OCI-LY1 (cell line): ENCODE measurements at regions not wholly inside any gene's neighbourhood (a gene's known extent, or its start where the extent isn't known, plus 50 kb on each side); places are given as distances from the start of the nearest gene placed in this dataset.

Experiments
- H2AFZ ChIP-seq: fragments of 200-600 bp; sonication (generic), shearing (Covaris generic); 2 replicates; pipeline ENCODE4 v1.6.0; 2014; ENCODE audit warnings: antibody characterized with exemption, mild to moderate bottlenecking, low read length
- H3F3A ChIP-seq: fragments of 200-600 bp; sonication (generic), shearing (Covaris generic); 2 replicates; pipeline ENCODE4 v1.6.0; 2014; ENCODE audit warnings: mild to moderate bottlenecking, antibody characterized with exemption, low read length, moderate library complexity; ENCODE audit not compliant: insufficient read depth
- H3K27ac ChIP-seq: fragments of 200-600 bp; sonication (generic); 2 replicates; pipeline ENCODE4 v1.5.1; 2014; ENCODE audit warnings: low read length, mixed run types, mild to moderate bottlenecking, low read depth; ENCODE audit not compliant: poor library complexity, severe bottlenecking
- H3K27me3 ChIP-seq: fragments of 200-600 bp; sonication (generic); 2 replicates; pipeline ENCODE4 v1.6.0; 2014; ENCODE audit warnings: antibody characterized with exemption, mild to moderate bottlenecking, low read length, moderate library complexity; ENCODE audit not compliant: insufficient read depth
- H3K36me3 ChIP-seq: fragments of 200-600 bp; sonication (generic); 2 replicates; pipeline ENCODE4 v1.6.1; 2014; ENCODE audit warnings: mild to moderate bottlenecking, antibody characterized with exemption, low read length, moderate library complexity, mixed read lengths; ENCODE audit not compliant: insufficient read depth
- H3K4me1 ChIP-seq: fragments of 200-600 bp; sonication (generic); 2 replicates; pipeline ENCODE4 v1.5.1; 2014; ENCODE audit warnings: mild to moderate bottlenecking, low read length, moderate library complexity; ENCODE audit not compliant: insufficient read depth, severe bottlenecking
- H3K4me2 ChIP-seq: fragments of 200-600 bp; sonication (generic), shearing (Covaris generic); 2 replicates; pipeline ENCODE4 v1.6.1; 2014; ENCODE audit warnings: low read length
- H3K4me3 ChIP-seq: fragments of 200-600 bp; sonication (generic); 2 replicates; pipeline ENCODE4 v1.5.1; 2014; ENCODE audit warnings: low read length, low read depth, mild to moderate bottlenecking, mixed read lengths; ENCODE audit not compliant: poor library complexity, severe bottlenecking
- H3K79me2 ChIP-seq: fragments of 200-600 bp; shearing (Covaris generic); 2 replicates; pipeline ENCODE4 v1.6.1; 2016; ENCODE audit warnings: mixed run types, low read length, mixed read lengths; ENCODE audit not compliant: insufficient read depth
- H3K9ac ChIP-seq: fragments of 200-600 bp; sonication (generic), shearing (Covaris generic); 2 replicates; pipeline ENCODE4 v1.6.1; 2014; ENCODE audit warnings: mild to moderate bottlenecking, low read length, mixed read lengths
- H3K9me2 ChIP-seq: fragments of 200-600 bp; sonication (generic), shearing (Covaris generic); 2 replicates; pipeline ENCODE4 v1.6.1; 2014; ENCODE audit warnings: low read depth, mild to moderate bottlenecking, low read length, mixed read lengths
- H3K9me3 ChIP-seq: fragments of 200-600 bp; shearing (Covaris generic); 2 replicates; pipeline ENCODE4 v1.6.1; 2014; ENCODE audit warnings: low read length, mixed read lengths
- H4K20me1 ChIP-seq: fragments of 200-600 bp; sonication (generic), shearing (Covaris generic); 2 replicates; pipeline ENCODE4 v1.6.0; 2016; ENCODE audit warnings: mild to moderate bottlenecking, low read length; ENCODE audit not compliant: insufficient read depth
- EZH2 ChIP-seq: fragments of 200-600 bp; sonication (generic), shearing (Covaris generic); IDR thresholded peaks from 2 replicates; pipeline ENCODE4 v1.8.0; 2017; ENCODE audit warnings: borderline replicate concordance, mixed run types, mild to moderate bottlenecking, antibody characterized with exemption, low read length, moderate library complexity, mixed read lengths
- TF ChIP-seq, protein P1 (sequence below): fragments of 200-600 bp; sonication (generic), shearing (Covaris generic); IDR thresholded peaks from 2 replicates; pipeline ENCODE4 v1.5.1; 2017; ENCODE audit warnings: mild to moderate bottlenecking, antibody characterized with exemption, low read length, moderate library complexity, mixed read lengths

GRCh38 chr12:3416670-3417069 lies 74.3 kb upstream of the PRMT8 start:
- no peaks in the 10 kb centered on the region for H3F3A ChIP-seq
- H2AFZ ChIP-seq, result no peak overlapping the region
- no peaks in the 10 kb centered on the region for H3K27me3 ChIP-seq
- no peak overlapping the region for H3K4me3 ChIP-seq
- H3K36me3 ChIP-seq, result no peaks in the 10 kb centered on the region
- no peak overlapping the region for H3K4me2 ChIP-seq
- H4K20me1 ChIP-seq, result no peaks in the 10 kb centered on the region
- H3K79me2 ChIP-seq, result no peaks in the 10 kb centered on the region
- H3K9ac ChIP-seq, result no peak overlapping the region
- no peaks in the 10 kb centered on the region for H3K4me1 ChIP-seq
- no peaks in the 10 kb centered on the region for H3K9me2 ChIP-seq
- H3K27ac ChIP-seq, result no peak overlapping the region
- TF ChIP-seq, protein P1, sequence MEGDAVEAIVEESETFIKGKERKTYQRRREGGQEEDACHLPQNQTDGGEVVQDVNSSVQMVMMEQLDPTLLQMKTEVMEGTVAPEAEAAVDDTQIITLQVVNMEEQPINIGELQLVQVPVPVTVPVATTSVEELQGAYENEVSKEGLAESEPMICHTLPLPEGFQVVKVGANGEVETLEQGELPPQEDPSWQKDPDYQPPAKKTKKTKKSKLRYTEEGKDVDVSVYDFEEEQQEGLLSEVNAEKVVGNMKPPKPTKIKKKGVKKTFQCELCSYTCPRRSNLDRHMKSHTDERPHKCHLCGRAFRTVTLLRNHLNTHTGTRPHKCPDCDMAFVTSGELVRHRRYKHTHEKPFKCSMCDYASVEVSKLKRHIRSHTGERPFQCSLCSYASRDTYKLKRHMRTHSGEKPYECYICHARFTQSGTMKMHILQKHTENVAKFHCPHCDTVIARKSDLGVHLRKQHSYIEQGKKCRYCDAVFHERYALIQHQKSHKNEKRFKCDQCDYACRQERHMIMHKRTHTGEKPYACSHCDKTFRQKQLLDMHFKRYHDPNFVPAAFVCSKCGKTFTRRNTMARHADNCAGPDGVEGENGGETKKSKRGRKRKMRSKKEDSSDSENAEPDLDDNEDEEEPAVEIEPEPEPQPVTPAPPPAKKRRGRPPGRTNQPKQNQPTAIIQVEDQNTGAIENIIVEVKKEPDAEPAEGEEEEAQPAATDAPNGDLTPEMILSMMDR, result no peak
- no peak for TF ChIP-seq EZH2
- no peaks in the 10 kb centered on the region for H3K9me3 ChIP-seq

- no peak overlapping the region for H3K4me2 ChIP-seq
- no peaks in the 10 kb centered on the region for H3K27me3 ChIP-seq
- H2AFZ ChIP-seq, result no peak overlapping the region
- H3K9me2 ChIP-seq, result no peaks in the 10 kb centered on the region
- H3K27ac ChIP-seq, result no peak overlapping the region
- H4K20me1 ChIP-seq, result no peaks in the 10 kb centered on the region
- no peaks in the 10 kb centered on the region for H3K9me3 ChIP-seq
- no peaks in the 10 kb centered on the region for H3K36me3 ChIP-seq
- no peaks in the 10 kb centered on the region for H3K79me2 ChIP-seq
- no peak for TF ChIP-seq EZH2
- TF ChIP-seq, protein P1, result no peak
- no peak overlapping the region for H3K9ac ChIP-seq
- no peak overlapping the region for H3K4me3 ChIP-seq
- H3K4me1 ChIP-seq, result no peaks in the 10 kb centered on the region
- no peaks in the 10 kb centered on the region for H3F3A ChIP-seq
Measured at GRCh38 chr12:3417113-3417512, 73.9 kb upstream of the PRMT8 start.

GRCh38 chr12:3417937-3418462 lies 73.0 kb upstream of the PRMT8 start:
- Histone ChIP-seq H3K27ac (no peak overlapping the region), H3K9me2 (no peaks in the 10 kb centered on the region), H3K79me2 (no peaks in the 10 kb centered on the region), H3K4me3 (no peak overlapping the region), H4K20me1 (no peaks in the 10 kb centered on the region), H3K4me1 (no peaks in the 10 kb centered on the region), H3K9me3 (no peaks in the 10 kb centered on the region), H3K27me3 (no peaks in the 10 kb centered on the region), H3K36me3 (no peaks in the 10 kb centered on the region), H2AFZ (no peak overlapping the region), H3K9ac (no peak overlapping the region), H3K4me2 (no peak overlapping the region), H3F3A (no peaks in the 10 kb centered on the region)
- TF ChIP-seq, protein P1, result no peak
- TF ChIP-seq EZH2, result no peak
